Spleen (tissue), 11 donors: ENCODE measurements at regions not wholly inside any gene's neighbourhood (a gene's known extent, or its start where the extent isn't known, plus 50 kb on each side); places are given as distances from the start of the nearest gene placed in this dataset.

Experiments
- DNase-seq: peaks from one replicate; pipeline ENCODE4 v3.0.0-alpha.2; 2020
- H3K27ac ChIP-seq, 8 donors: fragments of 200-600 bp; sonication (generic) in 7 of 8; 1 replicate in 4 of 8; 2 replicates in 4 of 8; pipeline versions ENCODE4 v1.5.0 to v1.8.0; 2016 to 2021; ENCODE audit warnings: inconsistent platforms in 4 of 8, mild to moderate bottlenecking in 4 of 8, moderate library complexity in 1 of 8
- H3K27me3 ChIP-seq, 7 donors: fragments of 200-600 bp; sonication (generic) in 6 of 7; replicated peaks in 1 of 7; 1 replicate in 4 of 7; 2 replicates in 3 of 7; pipeline versions ENCODE4 v1.5.0 to v1.8.0; 2016 to 2021; ENCODE audit warnings: inconsistent platforms in 3 of 7, mild to moderate bottlenecking in 1 of 7
- H3K36me3 ChIP-seq, 6 donors: fragments of 200-600 bp; sonication (generic) in 5 of 6; 1 replicate in 4 of 6; 2 replicates in 2 of 6; pipeline versions ENCODE4 v1.5.0 to v1.8.0; 2016 to 2021; ENCODE audit warnings: inconsistent platforms in 2 of 6
- H3K4me1 ChIP-seq, 6 donors: fragments of 200-600 bp; sonication (generic) in 5 of 6; 1 replicate in 3 of 6; 2 replicates in 3 of 6; pipeline versions ENCODE4 v1.5.0 to v1.8.0; 2016 to 2021; ENCODE audit warnings: inconsistent platforms in 3 of 6
- H3K4me3 ChIP-seq, 8 donors: fragments of 200-600 bp; sonication (generic) in 7 of 8; 1 replicate in 4 of 8; 2 replicates in 4 of 8; pipeline versions ENCODE4 v1.5.0 to v1.8.0; 2016 to 2021; ENCODE audit warnings: inconsistent platforms in 4 of 8, mild to moderate bottlenecking in 4 of 8, moderate library complexity in 2 of 8
- H3K9me3 ChIP-seq, 8 donors: fragments of 200-600 bp; sonication (generic) in 7 of 8; 1 replicate in 4 of 8; 2 replicates in 4 of 8; pipeline versions ENCODE4 v1.5.0 to v1.8.0; 2016 to 2021; ENCODE audit warnings: inconsistent platforms in 4 of 8
- CTCF ChIP-seq, 11 experiments: fragments of 200-600 bp in 7 of 11; fragments of 450-650 bp in 4 of 11; sonication (generic) in 4 of 11; IDR thresholded peaks in 8 of 11; conservative IDR thresholded peaks in 3 of 11; 1 replicate in 7 of 11; 2 replicates in 4 of 11; pipeline versions ENCODE4 v1.4.0 to v1.8.0; 2016 to 2021; ENCODE audit warnings: antibody characterized with exemption in 11 of 11, inconsistent platforms in 4 of 11, mild to moderate bottlenecking in 1 of 11
- POLR2A ChIP-seq, 3 donors: fragments of 450-650 bp; IDR thresholded peaks; one replicate each; pipeline ENCODE4 v1.5.1; 2017; ENCODE audit warnings: antibody characterized with exemption in 3 of 3, mild to moderate bottlenecking in 1 of 3
- POLR2AphosphoS5 ChIP-seq, 3 donors: sonication (generic); formaldehyde crosslinking; IDR thresholded peaks; one replicate each; pipeline ENCODE4 v1.5.1; 2017; ENCODE audit warnings: antibody characterized with exemption in 3 of 3
- WGBS, 5 donors: extraction: QIAGEN DNeasy Blood & Tissue Kit in 3 of 5; methylation state at CpG; one replicate each; pipeline versions ENCODE4 v1.1.5 to v1.1.7; 2013 to 2018; 5-methylcytosine and 5-hydroxymethylcytosine counted together
- intact Hi-C: fragments of 100-400 bp; cut with DNase I; formaldehyde crosslinking; loops from one replicate; pipeline ENCODE4 v1.15.0; 2023; ENCODE audit warnings: low total_unique reads
- donor health status: healthy with polysubstance abuse.
- donor health status: DM: no; HTN: no; CAD: no; lungs with moderate emphysema.
- donor health status: DM: no; HTN: no; CAD: no.
- donor health status: Bipolar disorder and iron deficiency.
- donor health status: healthy.
- donor health status: DM: no; HTN: no; CAD: no.
- donor health status: DM: yes; HTN: yes; CAD: no.

- no peaks in the 10 kb centered on the region for H3K27me3 ChIP-seq
- no peaks in the 10 kb centered on the region for H3K9me3 ChIP-seq
- H3K36me3 ChIP-seq, result no peaks in the 10 kb centered on the region
- no peak overlapping the region for H3K4me3 ChIP-seq
- no peak for TF ChIP-seq CTCF (IDR thresholded peaks at IDR 0.05 in 8 of 11, conservative IDR thresholded peaks at IDR 0.05 in 3 of 11)
- no peak for TF ChIP-seq POLR2AphosphoS5 (IDR thresholded peaks at IDR 0.05)
- no peak for TF ChIP-seq POLR2A (IDR thresholded peaks at IDR 0.05)
- no peak overlapping the region for H3K27ac ChIP-seq
- H3K4me1 ChIP-seq, result no peaks in the 10 kb centered on the region
- intact Hi-C loops, result no loop called here
- DNase-seq, result no peak
- 68 to 74% (median 72%) methylated on average over 7 of the region's 7 CpGs for WGBS, 5 donors
Measured at GRCh38 chr18:73900106-73900835, 247.4 kb downstream of the FBXO15 start.

- Histone ChIP-seq H3K27me3 (peaks cover 0 to 3% (median 0%) of the 10 kb centered on the region in 7 donors), H3K36me3 (no peaks in the 10 kb centered on the region), H3K4me1 (no peaks in the 10 kb centered on the region), H3K27ac (no peak overlapping the region), H3K4me3 (no peak overlapping the region), H3K9me3 (no peaks in the 10 kb centered on the region)
- WGBS, 5 donors, result 43 to 69% (median 67%) methylated on average over 1 of the region's 1 CpG
- TF ChIP-seq CTCF (IDR thresholded peaks at IDR 0.05 in 8 of 11, conservative IDR thresholded peaks at IDR 0.05 in 3 of 11) (no peak), POLR2AphosphoS5 (IDR thresholded peaks at IDR 0.05) (no peak), POLR2A (IDR thresholded peaks at IDR 0.05) (no peak)
- intact Hi-C loops, result no loop called here
- DNase-seq, result no peak
Measured at GRCh38 chr18:73897517-73897916, 250.1 kb downstream of the FBXO15 start.

GRCh38 chr18:73896685-73897084 lies 250.9 kb downstream of the FBXO15 start:
- H3K4me3 ChIP-seq, result no peak overlapping the region
- no peaks in the 10 kb centered on the region for H3K4me1 ChIP-seq
- no peaks in the 10 kb centered on the region for H3K36me3 ChIP-seq
- no peak for DNase-seq
- no peak overlapping the region for H3K27ac ChIP-seq
- H3K9me3 ChIP-seq, result no peaks in the 10 kb centered on the region
- TF ChIP-seq POLR2AphosphoS5 (IDR thresholded peaks at IDR 0.05) (no peak), POLR2A (IDR thresholded peaks at IDR 0.05) (no peak), CTCF (IDR thresholded peaks at IDR 0.05 in 8 of 11, conservative IDR thresholded peaks at IDR 0.05 in 3 of 11) (no peak)
- 36 to 71% (median 43%) methylated on average over 3 of the region's 3 CpGs for WGBS, 5 donors
- intact Hi-C loops, result no loop called here
- H3K27me3 ChIP-seq, result peaks cover 0 to 6% (median 0%) of the 10 kb centered on the region in 7 donors

GRCh38 chr18:73895701-73896100 lies 251.9 kb downstream of the FBXO15 start:
- WGBS, 5 donors, result 41 to 62% (median 45%) methylated on average over 4 of the region's 4 CpGs
- H3K27ac ChIP-seq, result no peak overlapping the region
- H3K9me3 ChIP-seq, result no peaks in the 10 kb centered on the region
- no peak for DNase-seq
- H3K27me3 ChIP-seq, result peaks cover 0 to 6% (median 0%) of the 10 kb centered on the region in 7 donors
- TF ChIP-seq CTCF (IDR thresholded peaks at IDR 0.05 in 8 of 11, conservative IDR thresholded peaks at IDR 0.05 in 3 of 11) (no peak), POLR2AphosphoS5 (IDR thresholded peaks at IDR 0.05) (no peak), POLR2A (IDR thresholded peaks at IDR 0.05) (no peak)
- no peak overlapping the region for H3K4me3 ChIP-seq
- no peaks in the 10 kb centered on the region for H3K4me1 ChIP-seq
- intact Hi-C loops, result no loop called here
- H3K36me3 ChIP-seq, result no peaks in the 10 kb centered on the region
